GM18951 (cell line): ENCODE measurements at regions not wholly inside any gene's neighbourhood (a gene's known extent, or its start where the extent isn't known, plus 50 kb on each side); places are given as distances from the start of the nearest gene placed in this dataset.
"Not testable (repeated sequence)": the region's sequence is repeated elsewhere in the genome, so short reads cannot be mapped to it uniquely, and the experiment has no call there.

Experiments
- POLR2A ChIP-seq: IDR thresholded peaks from 4 replicates; pipeline ENCODE4 v1.6.1; 2011; ENCODE audit warnings: mild to moderate bottlenecking; ENCODE audit not compliant: insufficient read length, insufficient read depth; ENCODE audit errors: extremely low read depth
- in situ Hi-C: fragments of 300-500 bp; cut with MboI; formaldehyde crosslinking; loops from one replicate; pipeline ENCODE4 v1.12.0; 2022; ENCODE audit warnings: low sequenced_read_pairs, mixed read lengths, inconsistent platforms; ENCODE audit not compliant: unreplicated experiment

- TF ChIP-seq POLR2A, result no peak
- in situ Hi-C loops, result no loop called here
These were observed 725.4 kb upstream of the INTU start for GRCh38 chr4:126907389-126907788.

DNA sequence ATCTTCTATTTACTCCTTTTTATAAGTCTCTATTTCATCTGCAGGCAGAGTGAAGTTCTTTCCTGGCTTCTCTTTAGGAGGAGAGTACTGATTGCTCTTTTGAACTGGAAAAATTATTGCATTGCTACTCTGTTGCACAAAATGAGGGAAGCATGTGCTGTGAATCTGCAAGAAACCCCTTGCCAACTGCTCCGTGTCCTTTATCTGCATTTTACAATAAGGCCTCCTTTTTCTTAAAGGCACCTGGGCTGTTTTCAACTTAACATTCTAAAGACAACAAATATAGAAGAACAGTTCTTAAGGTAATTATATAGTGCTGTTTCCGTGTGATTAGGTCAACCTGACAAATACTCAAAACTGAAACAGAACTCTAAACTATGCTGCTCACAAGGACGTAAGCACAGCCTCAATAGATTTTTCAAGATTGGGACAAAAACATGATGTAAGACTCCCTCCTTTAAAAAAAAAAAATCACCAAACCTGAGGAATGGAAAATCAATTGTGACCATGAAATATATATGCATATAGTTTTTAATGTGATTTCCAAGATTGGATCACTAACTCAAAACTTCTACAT is 716.6 kb upstream of the INTU start:
- in situ Hi-C loops, result no loop called here

GRCh38 chr4:126916626-126917140 is 716.1 kb upstream of the INTU start:
- no peak for TF ChIP-seq POLR2A
- in situ Hi-C loops, result no loop called here

More for the DNA sequence above, 716.6 kb upstream of the INTU start:
- TF ChIP-seq POLR2A, result no peak

GRCh38 chr4:126922328-126922938 is 710.3 kb upstream of the INTU start:
- in situ Hi-C loops, result not testable (repeated sequence)

- in situ Hi-C loops, result no loop called here
- TF ChIP-seq POLR2A, result no peak
These were observed 708.5 kb upstream of the INTU start for GRCh38 chr4:126924237-126924636.

DNA sequence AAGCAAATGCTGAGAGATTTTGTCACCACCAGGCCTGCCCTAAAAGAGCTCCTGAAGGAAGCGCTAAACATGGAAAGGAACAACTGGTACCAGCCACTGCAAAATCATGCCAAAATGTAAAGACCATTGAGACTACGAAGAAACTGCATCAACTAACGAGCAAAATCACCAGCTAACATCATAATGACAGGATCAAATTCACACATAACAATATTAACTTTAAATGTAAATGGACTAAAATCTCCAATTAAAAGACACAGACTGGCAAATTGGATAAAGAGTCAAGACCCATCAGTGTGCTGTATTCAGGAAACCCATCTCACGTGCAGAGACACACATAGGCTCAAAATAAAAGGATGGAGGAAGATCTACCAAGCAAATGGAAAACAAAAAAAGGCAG is 702.7 kb upstream of the INTU start:
- in situ Hi-C loops, result not testable (repeated sequence)

DNA sequence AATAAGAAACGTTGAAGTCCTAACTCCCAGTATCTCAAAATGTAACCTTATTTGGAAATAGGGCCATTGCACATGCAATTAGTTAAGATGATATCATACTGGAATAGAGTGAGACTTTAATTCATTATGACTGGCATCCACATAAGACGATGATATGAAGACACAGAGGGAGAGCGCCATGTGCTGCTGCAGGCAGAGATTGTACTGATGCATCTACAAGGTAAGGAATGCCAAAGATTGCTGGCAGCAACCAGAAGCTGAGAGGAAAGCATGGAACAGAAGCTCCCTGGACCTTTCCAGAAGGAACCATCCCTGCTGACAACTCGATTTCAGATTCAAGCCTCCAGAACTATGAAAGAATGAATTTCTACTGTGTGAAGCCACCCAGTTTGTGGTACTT is 697.0 kb upstream of the INTU start:
- in situ Hi-C loops, result no loop called here
- TF ChIP-seq POLR2A, result no peak

DNA sequence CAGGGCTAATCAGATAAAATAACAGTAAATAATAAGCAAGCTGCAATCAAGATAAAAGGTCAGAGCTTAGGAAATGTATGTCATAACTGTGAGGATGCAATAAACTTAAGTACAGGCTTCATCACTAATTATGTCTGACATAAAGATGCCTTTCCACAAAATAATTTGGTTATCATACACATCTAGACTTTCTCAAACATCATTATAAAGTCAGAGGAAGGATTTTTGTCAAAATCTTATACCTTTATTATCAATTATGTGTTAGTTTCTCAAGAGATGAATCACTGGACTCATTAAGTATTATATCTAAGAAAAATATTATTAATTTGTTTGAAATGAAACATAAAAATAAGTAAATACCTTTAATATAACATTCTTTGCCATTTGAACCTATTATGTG is 695.4 kb upstream of the INTU start:
- in situ Hi-C loops, result no loop called here
- no peak for TF ChIP-seq POLR2A

- in situ Hi-C loops, result no loop called here
- TF ChIP-seq POLR2A, result no peak
These were observed 694.8 kb upstream of the INTU start for GRCh38 chr4:126937846-126938422.

DNA sequence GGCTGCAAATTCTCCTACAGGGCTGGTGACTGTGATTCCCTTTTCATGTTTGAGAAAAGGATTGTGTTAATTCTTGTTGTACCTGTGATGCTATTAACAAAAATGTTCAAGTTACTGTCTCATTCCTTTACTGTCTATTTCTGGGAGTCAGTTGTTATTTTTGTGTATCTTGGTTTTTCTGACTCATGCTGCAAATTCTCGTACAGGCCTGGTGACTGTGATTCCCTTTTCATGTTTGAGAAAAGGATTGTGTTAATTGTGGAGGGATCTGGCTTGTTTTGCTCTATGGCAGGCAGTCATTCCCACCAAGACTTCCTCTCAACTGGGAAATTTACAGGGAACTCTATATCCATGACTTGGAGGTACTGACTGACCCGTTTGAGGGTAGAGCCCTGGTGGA is 693.4 kb upstream of the INTU start:
- in situ Hi-C loops, result no loop called here
- no peak for TF ChIP-seq POLR2A

- TF ChIP-seq POLR2A, result no peak
- in situ Hi-C loops, result no loop called here
These were observed 685.2 kb upstream of the INTU start for GRCh38 chr4:126947536-126947935.

DNA sequence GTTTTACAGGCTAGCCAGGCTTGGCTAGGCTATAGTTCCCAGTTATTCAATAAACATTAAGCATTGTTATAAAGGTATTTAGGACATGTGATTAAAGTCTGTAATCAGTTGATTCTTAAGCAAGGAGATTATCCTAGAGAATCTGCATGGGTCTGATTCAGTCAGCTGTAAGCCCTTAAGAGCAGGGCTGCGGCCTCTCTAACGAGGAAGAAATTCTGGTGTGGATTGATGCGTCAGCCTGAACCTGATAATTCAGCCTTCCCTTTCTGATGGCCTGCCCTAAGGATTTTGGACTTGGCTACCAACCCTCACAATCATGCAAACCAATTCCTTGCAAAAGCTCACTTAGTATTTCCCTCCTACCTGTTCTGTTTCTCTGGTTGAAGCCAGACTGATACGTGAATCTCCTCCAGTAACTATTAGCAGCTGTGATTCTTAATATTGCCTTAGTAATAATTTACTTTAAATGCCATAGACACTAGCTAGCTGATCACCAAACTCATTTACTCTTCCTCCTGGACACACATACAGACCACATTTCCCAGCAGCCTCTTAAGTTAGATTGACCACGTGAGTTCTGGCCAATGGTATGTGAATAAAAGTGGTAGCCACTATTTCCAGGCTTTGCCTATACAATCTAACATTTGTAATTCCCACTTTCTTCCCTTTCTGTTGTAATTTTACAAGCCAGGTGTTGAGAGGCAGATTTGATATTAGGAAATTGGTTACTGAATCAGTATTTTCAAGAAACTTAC is 678.0 kb upstream of the INTU start:
- in situ Hi-C loops, result no loop called here
- TF ChIP-seq POLR2A, result no peak

GRCh38 chr4:126955292-126956183 is 677.2 kb upstream of the INTU start:
- in situ Hi-C loops, result no loop called here
- TF ChIP-seq POLR2A, result no peak
